Chondrocyte (in vitro differentiated cells): ENCODE measurements at regions not wholly inside any gene's neighbourhood (a gene's known extent, or its start where the extent isn't known, plus 50 kb on each side); places are given as distances from the start of the nearest gene placed in this dataset.

ENCODE experiments used
- DNase-seq: peaks from one replicate; pipeline ENCODE4 v3.0.0; 2021; ENCODE audit warnings: mixed read lengths, low spot score
- H3K27ac Mint-ChIP-seq: one replicate; pipeline ENCODE4 v1.8.0; 2021; ENCODE audit warnings: mild to moderate bottlenecking, moderate library complexity, mixed read lengths; ENCODE audit not compliant: unreplicated experiment
- H3K27me3 Mint-ChIP-seq: 2 replicates; pipeline ENCODE4 v1.8.0; 2021; ENCODE audit warnings: low read depth, mixed read lengths
- H3K36me3 Mint-ChIP-seq: 2 replicates; pipeline ENCODE4 v1.8.0; 2021; ENCODE audit warnings: low read depth, mixed read lengths
- H3K4me1 Mint-ChIP-seq: 2 replicates; pipeline ENCODE4 v1.8.0; 2021; ENCODE audit warnings: low read depth, mild to moderate bottlenecking, mixed read lengths
- H3K4me3 Mint-ChIP-seq: one replicate; pipeline ENCODE4 v1.8.0; 2021; ENCODE audit warnings: mild to moderate bottlenecking, moderate library complexity, mixed read lengths; ENCODE audit not compliant: unreplicated experiment
- H3K9me3 Mint-ChIP-seq: 2 replicates; pipeline ENCODE4 v1.8.0; 2021; ENCODE audit warnings: low read depth, mixed read lengths
- TF ChIP-seq, protein P1 (sequence below): fragments of 200-600 bp; sonication (generic); IDR thresholded peaks from 2 replicates; pipeline ENCODE4 v1.5.0; 2021; ENCODE audit warnings: antibody characterized with exemption, mild to moderate bottlenecking, moderate library complexity

DNA sequence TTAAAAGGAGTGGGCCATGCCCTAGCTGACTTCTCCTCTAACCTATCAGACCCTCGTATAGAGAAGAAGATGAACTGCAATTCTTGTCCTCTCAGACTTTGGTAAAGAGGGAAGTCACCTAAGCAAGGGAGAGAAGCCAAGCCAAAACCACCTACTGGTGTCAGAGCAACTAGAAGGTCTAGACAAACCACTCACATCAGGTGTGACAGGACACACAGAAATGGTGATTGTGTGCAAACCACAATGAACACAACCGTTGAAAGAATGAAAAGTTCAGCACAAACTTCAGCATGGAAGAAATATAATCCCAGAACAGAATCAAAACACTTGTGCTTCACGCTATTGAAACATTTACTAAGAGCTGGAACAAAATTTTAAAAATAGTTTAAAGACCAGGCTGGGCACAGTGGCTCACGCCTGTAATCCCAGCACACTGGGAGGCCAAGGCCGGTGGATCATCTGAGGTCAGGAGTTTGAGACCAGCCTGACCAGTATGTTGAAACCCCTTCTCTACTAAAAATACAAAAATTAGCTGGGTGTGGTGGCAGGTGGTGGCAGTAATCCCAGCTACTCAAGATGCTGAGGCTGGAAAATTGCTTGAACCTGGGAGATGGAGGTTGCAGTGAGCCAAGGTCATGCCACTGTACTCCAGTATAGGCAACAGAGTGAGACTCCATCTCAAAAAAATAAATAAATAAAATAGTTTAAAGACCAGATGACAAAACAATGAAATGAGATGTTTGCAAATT, 56.2 kb upstream of the NTF3 start:
- no peak for DNase-seq
- H3K9me3 Mint-ChIP-seq = peaks cover 2% of the 10 kb centered on the region
- H3K4me3 Mint-ChIP-seq = no peak overlapping the region
- no peaks in the 10 kb centered on the region for H3K4me1 Mint-ChIP-seq
- no peaks in the 10 kb centered on the region for H3K36me3 Mint-ChIP-seq
- no peak overlapping the region for H3K27ac Mint-ChIP-seq
- H3K27me3 Mint-ChIP-seq = peaks cover 2% of the 10 kb centered on the region
- TF ChIP-seq, protein P1, sequence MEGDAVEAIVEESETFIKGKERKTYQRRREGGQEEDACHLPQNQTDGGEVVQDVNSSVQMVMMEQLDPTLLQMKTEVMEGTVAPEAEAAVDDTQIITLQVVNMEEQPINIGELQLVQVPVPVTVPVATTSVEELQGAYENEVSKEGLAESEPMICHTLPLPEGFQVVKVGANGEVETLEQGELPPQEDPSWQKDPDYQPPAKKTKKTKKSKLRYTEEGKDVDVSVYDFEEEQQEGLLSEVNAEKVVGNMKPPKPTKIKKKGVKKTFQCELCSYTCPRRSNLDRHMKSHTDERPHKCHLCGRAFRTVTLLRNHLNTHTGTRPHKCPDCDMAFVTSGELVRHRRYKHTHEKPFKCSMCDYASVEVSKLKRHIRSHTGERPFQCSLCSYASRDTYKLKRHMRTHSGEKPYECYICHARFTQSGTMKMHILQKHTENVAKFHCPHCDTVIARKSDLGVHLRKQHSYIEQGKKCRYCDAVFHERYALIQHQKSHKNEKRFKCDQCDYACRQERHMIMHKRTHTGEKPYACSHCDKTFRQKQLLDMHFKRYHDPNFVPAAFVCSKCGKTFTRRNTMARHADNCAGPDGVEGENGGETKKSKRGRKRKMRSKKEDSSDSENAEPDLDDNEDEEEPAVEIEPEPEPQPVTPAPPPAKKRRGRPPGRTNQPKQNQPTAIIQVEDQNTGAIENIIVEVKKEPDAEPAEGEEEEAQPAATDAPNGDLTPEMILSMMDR = no peak

DNA sequence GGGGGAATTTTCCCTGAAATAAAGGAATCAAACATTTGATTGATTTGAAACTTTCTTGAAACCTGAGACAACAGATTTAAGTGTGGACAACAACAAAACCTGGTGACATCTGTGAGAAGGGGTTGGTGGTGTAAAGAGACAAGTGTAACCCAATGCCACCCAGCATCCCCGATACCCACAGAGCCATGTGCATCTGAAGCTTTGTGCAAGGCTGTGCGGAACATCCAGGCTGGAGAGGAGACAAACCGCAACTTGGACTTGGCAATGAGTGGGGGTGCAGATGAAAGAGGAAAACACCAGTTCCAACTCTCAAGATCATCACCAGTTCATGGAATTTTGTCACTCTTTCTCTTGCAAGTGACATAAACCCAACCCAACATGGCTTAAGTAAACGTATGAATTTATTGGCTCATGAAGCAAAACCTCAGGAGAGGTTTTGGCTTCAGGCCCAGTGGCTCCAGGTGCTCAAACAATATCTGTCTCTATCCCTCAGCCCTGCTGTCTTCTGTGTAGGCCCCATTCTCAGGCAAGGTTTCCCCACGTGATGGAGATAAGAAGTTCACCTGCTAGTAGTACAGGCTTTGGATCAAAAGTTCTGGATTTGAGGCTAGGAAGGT, 55.2 kb upstream of the NTF3 start:
- no peaks in the 10 kb centered on the region for H3K36me3 Mint-ChIP-seq
- DNase-seq = no peak
- TF ChIP-seq, protein P1 = no peak
- peaks cover 2% of the 10 kb centered on the region for H3K27me3 Mint-ChIP-seq
- peaks cover 2% of the 10 kb centered on the region for H3K9me3 Mint-ChIP-seq
- no peaks in the 10 kb centered on the region for H3K4me1 Mint-ChIP-seq
- H3K27ac Mint-ChIP-seq = no peak overlapping the region
- no peak overlapping the region for H3K4me3 Mint-ChIP-seq

DNA sequence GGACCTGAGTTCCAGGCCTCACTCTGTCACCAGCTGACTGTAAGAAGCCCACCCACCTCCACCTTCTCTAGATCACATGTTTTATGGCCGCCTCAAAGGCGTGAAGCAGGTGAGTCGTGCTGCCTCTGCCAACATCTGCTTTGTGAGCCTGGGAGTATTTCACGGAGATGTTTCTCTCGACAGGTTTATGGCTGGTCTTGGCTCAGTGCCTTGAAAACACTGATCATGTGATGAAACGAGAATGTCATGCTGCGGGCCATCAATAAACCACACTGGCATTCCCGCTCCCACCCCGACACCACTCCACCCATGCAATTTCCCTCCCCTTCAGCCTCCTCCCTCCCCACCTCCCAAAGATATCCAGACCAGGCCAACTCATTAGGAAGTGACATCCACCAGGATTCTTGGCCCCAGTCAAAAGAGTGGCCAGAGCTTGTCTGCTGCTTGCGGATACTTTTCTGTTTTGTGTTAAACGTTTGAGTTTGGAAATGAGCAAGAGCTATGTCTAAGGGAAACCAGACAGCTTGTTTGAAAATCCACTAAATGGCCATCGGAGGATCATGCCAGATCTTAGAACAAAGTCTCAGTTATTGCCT, 53.8 kb upstream of the NTF3 start:
- TF ChIP-seq, protein P1 = no peak
- H3K4me3 Mint-ChIP-seq = no peak overlapping the region
- H3K4me1 Mint-ChIP-seq = no peaks in the 10 kb centered on the region
- H3K27ac Mint-ChIP-seq = no peak overlapping the region
- DNase-seq = no peak
- H3K9me3 Mint-ChIP-seq = peaks cover 2% of the 10 kb centered on the region
- H3K36me3 Mint-ChIP-seq = no peaks in the 10 kb centered on the region
- peaks cover 2% of the 10 kb centered on the region for H3K27me3 Mint-ChIP-seq

DNA sequence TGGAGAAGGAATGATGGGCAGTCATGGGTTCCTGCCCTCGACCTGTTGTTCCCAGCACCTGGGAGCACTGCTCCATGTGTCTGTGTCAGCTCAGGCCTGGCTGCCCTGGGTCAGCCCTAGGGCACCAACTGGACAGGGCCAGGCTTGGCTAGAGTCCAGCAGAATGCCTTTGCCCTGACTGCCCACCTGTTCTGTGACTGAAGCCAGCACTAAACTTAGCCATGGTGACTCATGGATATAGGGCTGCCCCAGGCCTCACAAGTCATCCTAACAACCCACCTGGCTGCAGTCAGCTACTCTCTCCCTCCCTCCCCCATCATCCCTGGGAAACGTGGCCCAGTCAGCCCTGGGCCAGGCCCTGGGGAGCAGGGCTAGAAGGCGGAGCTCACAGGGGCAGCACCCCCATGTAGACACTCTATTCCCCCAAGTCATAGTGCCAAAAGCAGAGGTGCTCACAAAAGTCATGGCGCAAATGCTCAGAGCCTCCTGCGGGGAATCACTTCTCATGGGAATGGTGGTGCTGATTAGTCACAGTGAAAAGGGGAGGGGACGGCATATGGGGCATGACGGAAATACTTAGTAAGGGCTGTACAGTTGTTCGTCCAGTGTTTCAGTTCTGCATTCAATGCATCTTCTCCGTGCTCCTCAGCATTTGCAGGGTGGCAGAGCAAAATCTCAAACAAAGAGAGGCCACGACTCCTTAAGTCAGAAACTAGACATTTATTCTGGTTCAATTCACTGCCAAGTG, 52.0 kb upstream of the NTF3 start:
- Mint-ChIP-seq H3K36me3 (no peaks in the 10 kb centered on the region), H3K9me3 (peaks cover 2% of the 10 kb centered on the region), H3K27ac (no peak overlapping the region), H3K4me3 (no peak overlapping the region), H3K27me3 (peaks cover 4% of the 10 kb centered on the region), H3K4me1 (no peaks in the 10 kb centered on the region)
- TF ChIP-seq, protein P1 = no peak
- DNase-seq = no peak
